SK-N-SH treated with all-trans-retinoic acid at 6 μM for 48 hours (cell line): ENCODE measurements at regions not wholly inside any gene's neighbourhood (a gene's known extent, or its start where the extent isn't known, plus 50 kb on each side); places are given as distances from the start of the nearest gene placed in this dataset.

Source experiments
- ATAC-seq: fragments of 200-7000 bp; cut with Tn5 transposase; 3 replicates; pipeline ENCODE4 v1.9.1; 2020; ENCODE audit warnings: mild to moderate bottlenecking, moderate library complexity
- ARNTL ChIP-seq: fragments of 450-650 bp; formaldehyde crosslinking; IDR thresholded peaks from 2 replicates; pipeline ENCODE4 v1.5.0; 2020; ENCODE audit warnings: low read depth, mild to moderate bottlenecking, moderate library complexity, borderline replicate concordance
- CREB5 ChIP-seq: fragments of 250-450 bp; sonication (Bioruptor Pico); IDR thresholded peaks from 2 replicates; pipeline ENCODE4 v1.5.1; 2020; ENCODE audit warnings: low read depth, mild to moderate bottlenecking, moderate library complexity
- CSDC2 ChIP-seq: fragments of 250-450 bp; sonication (Bioruptor Pico); IDR thresholded peaks from 2 replicates; pipeline ENCODE4 v1.5.0; 2020; ENCODE audit warnings: mild to moderate bottlenecking, moderate library complexity
- CSRNP3 ChIP-seq: fragments of 250-450 bp; sonication (Bioruptor Pico); IDR thresholded peaks from 2 replicates; pipeline ENCODE4 v1.5.1; 2021; ENCODE audit warnings: mild to moderate bottlenecking, moderate library complexity
- ISL1 ChIP-seq: fragments of 250-450 bp; sonication (Bioruptor Pico); IDR thresholded peaks from 2 replicates; pipeline ENCODE4 v2.1.2; 2022; ENCODE audit warnings: mild to moderate bottlenecking, moderate library complexity
- POU6F1 ChIP-seq: fragments of 250-450 bp; sonication (Bioruptor Pico); IDR thresholded peaks from 2 replicates; pipeline ENCODE4 v1.8.0; 2021; ENCODE audit warnings: low read depth, mild to moderate bottlenecking, moderate library complexity, borderline replicate concordance
- PPARA ChIP-seq: fragments of 250-450 bp; sonication (Bioruptor Pico); IDR thresholded peaks from 2 replicates; pipeline ENCODE4 v1.5.0; 2020; ENCODE audit warnings: mild to moderate bottlenecking, borderline replicate concordance
- RARB ChIP-seq: fragments of 250-450 bp; sonication (Bioruptor Pico); IDR thresholded peaks from 2 replicates; pipeline ENCODE4 v1.8.0; 2021; ENCODE audit warnings: mild to moderate bottlenecking, moderate library complexity
- SNAI2 ChIP-seq: fragments of 250-450 bp; sonication (Bioruptor Pico); IDR thresholded peaks from 2 replicates; pipeline ENCODE4 v1.5.0; 2020; ENCODE audit warnings: mild to moderate bottlenecking, moderate library complexity
- TCF4 ChIP-seq: fragments of 250-450 bp; sonication (Bioruptor Pico); IDR thresholded peaks from 2 replicates; pipeline ENCODE4 v1.8.0; 2021; ENCODE audit warnings: mild to moderate bottlenecking, moderate library complexity, borderline replicate concordance
- TOX ChIP-seq: fragments of 250-450 bp; sonication (Bioruptor Pico); IDR thresholded peaks from 2 replicates; pipeline ENCODE4 v1.8.0; 2021; ENCODE audit warnings: mild to moderate bottlenecking, moderate library complexity, borderline replicate concordance
- ZC3H10 ChIP-seq: fragments of 250-450 bp; sonication (Bioruptor Pico); IDR thresholded peaks from 2 replicates; pipeline ENCODE4 v1.5.1; 2021; ENCODE audit warnings: mild to moderate bottlenecking, moderate library complexity
- ZFP30 ChIP-seq: fragments of 450-650 bp; formaldehyde crosslinking; IDR thresholded peaks from 2 replicates; pipeline ENCODE4 v1.5.0; 2022; ENCODE audit warnings: mild to moderate bottlenecking, moderate library complexity
- ZNF565 ChIP-seq: fragments of 450-650 bp; formaldehyde crosslinking; conservative IDR thresholded peaks from 2 replicates; pipeline ENCODE4 v1.5.0; 2020; ENCODE audit warnings: low read depth, mild to moderate bottlenecking, moderate library complexity
- ZNF70 ChIP-seq: fragments of 450-650 bp; formaldehyde crosslinking; IDR thresholded peaks from 2 replicates; pipeline ENCODE4 v1.5.0; 2020; ENCODE audit warnings: mild to moderate bottlenecking, moderate library complexity

GRCh38 chr4:108512615-108513505, 107.5 kb upstream of the RPL34 start (continued):
- TF ChIP-seq TCF4 (CRISPR knock-in tag) (no peak), CSDC2 (no peak)
- TF ChIP-seq, all 23 proteins: peak for 0

GRCh38 chr4:108511618-108512017, 108.8 kb upstream of the RPL34 start:
- no peak for ATAC-seq
- TF ChIP-seq ZFP30 (no peak), CSDC2 (no peak), POU6F1 (no peak), SNAI2 (CRISPR knock-in tag) (no peak)
- TF ChIP-seq, all 23 proteins: peak for 0

- no peak for ATAC-seq
These were observed 118.0 kb upstream of the RPL34 start for GRCh38 chr4:108502356-108502755.

GRCh38 chr4:108498925-108499324, 121.5 kb upstream of the RPL34 start:
- TF ChIP-seq ARNTL (CRISPR knock-in tag) (no peak), TOX (CRISPR knock-in tag) (no peak), TCF4 (CRISPR knock-in tag) (no peak), POU6F1 (no peak), ZC3H10 (CRISPR knock-in tag) (no peak), ZNF565 (CRISPR knock-in tag) (no peak), RARB (CRISPR knock-in tag) (no peak), CSDC2 (no peak)

More at GRCh38 chr4:108502356-108502755, 118.0 kb upstream of the RPL34 start:
- TF ChIP-seq TCF4 (CRISPR knock-in tag) = no peak
- no peak for TF ChIP-seq CREB5 (CRISPR knock-in tag)
- TF ChIP-seq ZNF565 (CRISPR knock-in tag) = no peak
- no peak for TF ChIP-seq PPARA (CRISPR knock-in tag)
- TF ChIP-seq ISL1 (CRISPR knock-in tag) = no peak
- TF ChIP-seq CSRNP3 = no peak
- TF ChIP-seq ZC3H10 (CRISPR knock-in tag) = no peak
- TF ChIP-seq ZNF70 (CRISPR knock-in tag) = no peak
- no peak for TF ChIP-seq CSDC2
- TF ChIP-seq TOX (CRISPR knock-in tag) = no peak

GRCh38 chr4:108493596-108493931, 126.8 kb upstream of the RPL34 start:
- TF ChIP-seq ZFP30 (no peak), CSDC2 (no peak), CSRNP3 (no peak), POU6F1 (no peak), TOX (CRISPR knock-in tag) (no peak)
- TF ChIP-seq, all 23 proteins: peak for 0
- ATAC-seq = no peak

More at GRCh38 chr4:108498925-108499324, 121.5 kb upstream of the RPL34 start:
- no peak for ATAC-seq
